Islet of Langerhans (tissue), 1 donor: ENCODE measurements at regions not wholly inside any gene's neighbourhood (a gene's known extent, or its start where the extent isn't known, plus 50 kb on each side); places are given as distances from the start of the nearest gene placed in this dataset.

ENCODE experiments used
- FAIRE-seq: peaks from one replicate; lab custom pipeline; 2011; peaks lifted over from hg19 to GRCh38; lab: Jason Lieb, UNC

DNA sequence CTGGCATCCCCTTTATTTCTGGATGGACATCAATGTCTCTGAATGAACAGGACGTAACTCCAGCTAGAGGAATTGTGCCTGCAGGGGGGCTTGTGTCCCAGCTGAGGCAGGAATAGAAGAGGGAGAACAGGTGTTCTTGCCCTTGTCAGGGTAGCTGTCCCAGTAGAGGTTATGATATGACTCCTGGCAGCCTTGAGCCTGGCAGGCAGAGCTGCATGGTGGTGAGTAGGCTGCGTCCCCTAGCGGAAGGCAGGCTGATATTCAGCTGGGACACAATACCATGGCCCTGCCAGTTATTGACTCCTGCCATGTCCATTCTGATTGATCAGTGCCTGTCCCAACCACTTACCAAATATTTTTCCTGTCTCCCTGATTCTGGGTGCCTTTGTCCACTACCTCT lies 197.2 kb downstream of the RAP2A start:
- FAIRE-seq, result no peak

DNA sequence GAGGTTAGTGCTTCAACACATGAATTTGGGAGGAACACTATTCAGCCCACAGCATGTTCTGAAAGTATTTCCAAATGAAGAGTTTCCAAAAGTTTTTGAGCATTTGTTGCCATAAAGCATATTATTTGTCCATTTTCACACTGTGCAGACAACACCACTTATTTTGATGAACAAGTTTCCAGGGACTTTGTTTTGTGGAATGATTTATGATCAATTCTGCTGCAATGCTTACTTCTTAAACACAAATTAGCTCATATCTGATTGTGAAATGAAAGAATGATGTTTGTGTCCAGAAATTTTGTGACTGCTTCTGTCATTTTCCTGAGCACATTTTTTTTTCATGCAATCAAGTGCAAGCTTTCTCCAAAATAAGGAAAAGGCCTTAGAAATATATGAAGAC lies 205.3 kb downstream of the RAP2A start:
- no peak for FAIRE-seq

DNA sequence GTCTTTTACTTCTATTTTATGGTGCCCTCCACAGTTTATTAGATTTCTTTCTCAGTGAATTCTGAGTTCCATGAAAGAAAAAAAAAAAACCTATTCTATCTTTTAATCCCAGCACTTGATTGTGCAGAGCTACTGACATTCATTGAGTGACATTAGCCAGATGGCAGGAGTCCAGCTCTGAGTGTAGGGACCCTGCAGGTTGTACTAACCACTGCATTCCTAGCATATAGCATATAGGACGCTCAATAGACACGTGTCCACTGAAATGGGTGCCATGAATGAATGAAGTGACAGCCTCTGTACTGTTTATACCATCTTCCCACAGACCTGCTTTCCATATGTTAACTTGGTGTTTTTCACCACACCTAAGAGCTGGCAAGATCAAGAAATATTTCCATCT lies 206.3 kb downstream of the RAP2A start:
- no peak for FAIRE-seq

DNA sequence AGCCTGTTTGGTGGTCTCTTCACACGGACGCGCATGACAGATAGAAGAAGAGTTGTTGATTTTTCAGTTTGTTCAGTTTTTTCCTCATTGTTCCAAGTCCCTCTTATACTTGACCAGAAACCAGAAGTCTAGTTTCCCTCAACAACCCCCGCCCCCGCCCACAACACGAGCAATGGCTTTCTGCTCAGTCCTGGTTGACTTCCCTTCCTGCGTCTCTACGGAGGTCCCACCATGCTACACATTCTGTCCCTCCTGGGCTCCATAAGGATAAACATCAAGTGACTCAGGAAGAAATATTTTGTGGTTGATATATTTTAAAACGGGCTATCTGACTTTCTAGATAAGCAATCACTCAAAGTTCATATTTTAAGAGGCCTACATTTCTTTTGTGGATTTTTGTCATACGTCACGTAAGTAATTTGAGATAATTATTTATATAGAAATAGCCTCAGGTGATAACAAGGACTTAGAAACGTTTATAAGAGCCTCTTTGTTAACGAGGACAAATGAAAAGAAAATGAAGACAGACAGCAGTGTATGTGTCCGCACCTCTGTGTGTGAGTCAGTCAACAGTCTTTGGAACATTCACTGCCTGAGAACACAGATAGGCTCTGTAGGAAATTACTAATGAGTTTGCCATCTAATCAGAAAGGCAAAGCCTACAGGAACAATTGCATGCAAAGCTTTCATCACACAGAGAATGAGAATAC lies 214.4 kb downstream of the RAP2A start:
- FAIRE-seq, result no peak

DNA sequence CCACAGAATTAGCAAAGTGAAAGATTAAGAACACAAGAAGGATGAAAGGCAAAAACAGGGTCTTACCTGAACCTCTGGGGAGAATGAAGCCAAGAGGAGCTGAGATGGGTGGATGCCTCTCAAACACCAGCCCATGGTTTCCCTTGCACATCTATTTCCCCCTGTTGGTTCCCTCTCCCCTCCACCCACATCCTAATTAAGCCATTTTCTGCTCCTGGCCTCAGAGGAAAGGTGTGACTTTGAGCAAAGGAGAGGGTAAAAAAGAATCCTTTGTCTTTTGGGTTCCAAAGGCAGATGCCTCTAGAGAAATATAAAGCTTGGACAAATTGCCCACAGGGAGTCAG lies 214.9 kb downstream of the RAP2A start:
- FAIRE-seq, result no peak

DNA sequence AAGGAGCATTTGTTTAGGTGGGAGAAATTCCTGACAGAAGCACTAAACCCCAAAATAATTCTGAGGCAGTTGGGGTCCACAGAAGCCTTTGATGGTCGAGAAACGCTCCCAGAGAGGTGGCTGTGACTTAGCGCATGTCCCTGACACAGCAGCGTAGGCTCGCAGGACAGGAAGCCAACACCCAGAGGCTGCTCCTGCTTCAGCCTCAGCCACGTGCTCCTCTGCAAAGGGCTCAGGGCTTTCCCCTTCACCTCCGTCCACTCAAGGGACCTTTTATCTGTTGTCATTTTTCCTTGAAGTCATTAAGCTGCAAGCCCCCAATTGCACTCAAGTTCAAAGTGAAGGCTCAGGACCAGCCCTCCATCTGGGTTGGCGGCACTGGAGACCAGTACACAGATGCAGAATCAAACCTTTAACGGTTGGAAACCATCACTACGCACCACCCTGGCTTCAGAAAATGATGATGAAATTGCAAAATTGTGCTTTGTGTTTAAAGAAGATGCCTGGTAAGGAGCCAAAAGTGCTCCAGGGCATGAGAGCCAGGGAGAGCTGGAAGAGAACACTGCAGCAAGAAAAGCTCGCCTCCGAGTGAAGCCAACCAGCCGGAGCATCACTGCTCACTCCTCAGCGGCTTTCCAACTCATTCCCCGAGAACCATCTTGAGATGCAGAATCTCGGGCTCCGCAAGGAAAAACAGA lies 219.6 kb downstream of the RAP2A start:
- FAIRE-seq, result no peak

DNA sequence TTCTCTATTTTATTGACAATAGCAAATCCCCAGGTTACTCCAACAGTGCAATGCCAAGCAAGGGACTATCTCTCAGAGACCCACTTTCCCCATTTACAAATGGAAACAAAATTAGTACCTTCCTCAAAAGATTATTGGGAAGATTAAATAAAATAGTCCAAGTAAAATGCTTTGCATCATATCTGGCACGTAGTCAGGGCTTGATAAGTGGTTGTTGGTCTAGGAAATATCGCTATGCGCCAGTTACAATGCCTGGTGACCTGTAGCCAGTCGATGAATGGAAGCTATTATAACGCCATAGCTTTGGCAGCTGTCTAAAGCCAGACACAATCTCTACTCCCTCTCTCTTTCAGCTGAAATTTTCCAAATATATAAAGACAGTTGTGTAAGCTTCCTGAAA lies 220.3 kb downstream of the RAP2A start:
- FAIRE-seq, result no peak

DNA sequence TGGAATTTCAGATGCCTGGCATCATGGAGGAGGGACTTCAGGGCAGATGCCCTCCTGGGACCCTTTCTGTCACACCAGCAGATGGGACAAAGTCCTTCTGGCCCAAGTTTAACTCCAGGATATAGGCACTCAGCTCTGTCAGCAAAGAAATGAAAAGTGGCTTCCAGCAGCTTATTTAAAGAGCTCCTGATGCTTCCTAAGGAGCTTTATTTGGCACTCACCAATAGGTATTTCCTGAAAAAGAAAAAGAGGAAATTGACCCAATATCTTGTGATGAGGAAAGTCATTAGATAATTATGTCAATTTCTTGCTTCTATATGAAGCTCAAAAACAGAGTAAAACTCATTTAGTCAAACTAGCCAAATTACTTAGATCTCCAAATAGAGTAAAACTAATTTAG lies 224.6 kb downstream of the RAP2A start:
- FAIRE-seq, result no peak

DNA sequence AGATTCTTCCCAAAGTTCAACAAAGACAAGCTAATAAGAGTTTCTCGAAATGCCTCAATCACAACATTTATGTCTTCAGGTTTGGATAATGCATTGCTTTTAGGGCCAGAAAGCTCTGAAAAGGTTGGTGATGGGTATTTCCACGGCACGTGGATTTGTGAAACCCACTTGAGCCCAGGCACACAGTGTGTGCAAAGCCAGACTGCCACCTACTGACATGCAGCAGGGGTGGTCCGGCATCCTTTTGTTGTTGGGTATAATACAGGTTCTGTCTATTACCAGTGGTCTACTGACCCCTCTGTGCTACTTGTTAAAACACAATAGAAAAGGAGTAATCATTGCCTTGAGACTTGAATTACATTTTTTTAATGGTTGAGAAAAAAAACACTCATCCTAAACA lies 225.6 kb downstream of the RAP2A start:
- no peak for FAIRE-seq

DNA sequence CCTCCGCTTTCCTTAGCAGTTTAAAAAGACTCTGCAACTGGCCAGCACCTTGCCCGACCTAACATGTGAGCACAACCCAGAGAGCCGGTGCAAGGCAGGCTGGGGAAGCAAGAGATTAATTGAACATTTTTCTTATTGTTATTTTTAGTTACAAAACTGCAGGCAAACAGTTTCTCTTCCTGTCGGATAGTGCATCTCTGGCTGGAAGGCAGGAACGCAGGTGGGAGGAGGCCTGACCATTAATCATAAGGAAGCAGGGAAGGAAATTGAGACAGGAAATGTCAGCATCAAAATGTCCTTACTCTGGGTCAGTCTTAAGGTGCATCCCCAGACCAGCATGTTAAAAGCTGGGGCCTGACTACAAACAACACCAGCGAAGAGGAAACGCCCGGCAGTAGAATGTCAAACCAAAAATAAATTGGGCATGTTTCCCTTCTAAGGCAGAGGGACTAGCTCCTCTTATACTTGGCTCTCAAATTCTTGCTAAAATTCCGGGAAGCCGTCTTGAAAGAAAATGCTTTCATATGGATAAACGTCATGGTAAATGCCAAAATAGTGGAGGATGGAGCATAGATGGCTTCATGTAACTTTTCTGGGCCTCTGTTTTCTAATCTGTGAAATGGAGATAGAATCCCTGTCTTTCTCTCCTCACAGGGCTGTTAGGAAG lies 226.8 kb downstream of the RAP2A start:
- FAIRE-seq, result no peak

DNA sequence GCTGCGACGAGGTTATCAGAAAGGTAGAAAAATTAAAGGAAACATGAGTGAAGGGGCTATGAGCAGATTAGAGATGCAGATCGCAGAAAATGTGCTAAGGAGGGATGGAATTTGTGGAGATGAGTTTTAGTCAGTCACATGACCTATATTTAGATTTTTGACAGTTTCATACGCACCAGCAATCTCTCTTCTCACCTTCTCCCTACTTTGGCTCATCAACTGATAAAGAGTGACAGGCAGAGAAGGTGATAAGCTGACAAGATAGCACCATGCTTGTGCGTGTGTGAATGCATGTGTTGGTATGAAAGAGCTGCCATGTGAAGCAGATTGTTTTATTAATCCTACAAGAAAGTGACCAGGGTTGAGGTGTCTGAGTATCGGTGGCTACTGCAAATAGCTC lies 252.6 kb downstream of the RAP2A start:
- no peak for FAIRE-seq

DNA sequence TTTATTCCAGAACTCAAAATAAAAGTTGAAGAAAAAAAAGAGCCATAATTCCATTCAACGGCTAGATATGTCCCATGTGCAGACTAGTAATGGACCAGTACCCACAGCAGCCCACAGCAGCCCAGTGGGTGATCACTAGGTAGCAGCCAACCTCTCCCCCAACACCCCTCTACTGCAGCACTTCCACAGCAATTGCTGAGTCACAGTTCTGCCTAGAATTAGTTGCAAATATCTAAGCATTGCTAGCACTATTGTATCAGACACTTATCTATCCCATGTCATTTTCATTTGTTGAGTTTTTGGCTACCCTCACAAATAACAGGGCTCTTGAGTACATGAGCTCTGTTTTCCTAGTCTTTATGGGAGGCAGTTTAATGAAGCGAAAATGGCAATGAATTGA lies 258.7 kb downstream of the RAP2A start:
- FAIRE-seq, result no peak

DNA sequence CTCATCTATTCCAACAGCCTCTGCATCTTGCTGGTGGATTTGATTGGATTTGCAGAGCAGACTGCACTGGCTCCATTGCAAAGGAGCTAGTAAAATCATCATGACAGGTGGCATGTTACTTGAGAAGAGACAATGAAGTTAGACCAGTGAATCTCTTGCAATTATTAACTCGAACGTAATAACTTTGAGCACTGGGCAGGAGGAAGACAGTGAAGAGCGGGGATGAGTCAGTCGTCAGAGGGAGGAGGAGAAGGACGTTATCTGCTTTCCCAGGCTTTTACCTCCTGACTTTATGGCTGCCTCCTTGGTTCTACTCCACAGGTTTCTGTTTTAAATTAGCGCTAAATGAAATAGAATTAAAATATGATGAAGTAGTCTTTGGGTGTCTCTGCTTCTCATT lies 257.8 kb upstream of the IPO5 start:
- FAIRE-seq, result no peak

DNA sequence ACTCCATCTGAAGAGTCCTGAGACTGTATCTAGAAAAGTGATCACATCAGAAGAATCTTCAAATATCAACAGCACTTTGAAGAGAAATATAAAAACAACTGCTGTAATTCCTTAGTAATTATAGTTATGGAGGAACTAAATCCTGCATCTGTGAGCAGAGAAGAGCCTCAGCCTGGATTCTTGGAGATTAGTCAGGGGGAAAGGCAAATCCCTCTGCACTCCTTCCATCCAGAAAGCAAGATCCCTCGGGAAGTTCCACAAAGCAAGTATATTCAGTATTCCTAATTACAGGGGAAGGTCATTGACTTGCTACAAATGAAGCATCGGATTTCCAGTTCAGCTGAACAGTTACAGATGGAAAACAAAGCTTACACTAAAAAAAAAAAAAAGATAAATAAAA lies 256.6 kb upstream of the IPO5 start:
- FAIRE-seq, result no peak

DNA sequence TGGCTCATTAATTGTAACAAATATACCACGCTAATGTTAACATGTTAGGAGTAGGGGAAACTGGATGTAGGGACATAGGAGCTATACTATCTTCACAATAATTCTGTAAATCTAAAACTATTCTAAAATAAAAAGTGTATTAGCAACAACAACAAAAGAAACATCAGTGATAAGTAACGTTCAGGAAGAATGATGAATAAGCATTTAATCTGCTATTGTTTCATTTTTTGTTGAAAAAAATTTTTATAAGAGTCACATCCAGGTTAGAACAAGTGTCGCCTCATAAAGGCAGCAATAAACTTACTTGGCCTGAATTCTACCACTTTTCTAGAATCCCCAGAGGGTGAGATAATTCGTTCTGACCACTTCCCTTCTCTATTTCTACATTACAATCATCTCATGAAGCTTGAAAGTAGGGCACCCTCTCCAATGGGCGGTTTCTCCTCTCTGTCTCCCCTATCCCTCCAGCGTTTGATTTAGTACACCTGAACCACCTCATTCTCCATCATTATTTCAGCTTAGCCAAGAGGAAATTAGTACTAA lies 253.1 kb upstream of the IPO5 start:
- FAIRE-seq, result no peak

DNA sequence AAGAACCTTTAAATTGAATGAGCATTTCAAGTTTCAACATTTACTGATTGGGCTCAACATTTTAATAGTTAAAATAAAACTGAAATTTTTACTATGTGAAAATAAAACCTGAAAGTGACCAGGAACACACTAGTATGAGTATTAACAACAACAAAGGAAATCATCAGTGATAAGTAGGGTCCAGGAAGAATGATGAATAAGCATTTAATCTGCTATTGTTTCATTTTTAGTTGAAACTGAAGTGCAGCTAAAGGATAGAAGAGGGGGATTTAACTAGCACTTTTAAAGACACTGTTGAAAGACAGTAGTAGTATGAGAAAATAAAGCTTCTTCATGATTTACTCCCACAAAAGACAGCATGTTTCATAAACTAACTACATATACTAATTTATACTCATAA lies 250.9 kb upstream of the IPO5 start:
- FAIRE-seq, result no peak

DNA sequence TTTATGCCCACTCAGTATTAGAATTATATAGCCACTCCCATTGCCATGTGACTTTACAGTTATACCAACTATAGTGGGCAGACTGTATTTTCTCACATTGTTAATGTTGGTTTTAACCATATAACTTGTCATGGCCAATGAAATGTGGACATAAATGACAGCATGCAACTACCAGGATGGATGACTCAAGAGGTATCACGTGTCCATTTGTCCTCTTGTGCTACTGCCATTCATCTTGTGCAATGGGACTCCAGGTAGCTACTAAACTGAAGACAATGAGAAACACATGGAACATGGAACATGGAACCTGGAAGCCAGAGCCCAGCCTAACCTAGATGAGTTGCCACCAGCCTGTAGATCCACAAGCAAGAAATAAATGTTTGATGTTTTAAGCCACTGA lies 242.7 kb upstream of the IPO5 start:
- no peak for FAIRE-seq

DNA sequence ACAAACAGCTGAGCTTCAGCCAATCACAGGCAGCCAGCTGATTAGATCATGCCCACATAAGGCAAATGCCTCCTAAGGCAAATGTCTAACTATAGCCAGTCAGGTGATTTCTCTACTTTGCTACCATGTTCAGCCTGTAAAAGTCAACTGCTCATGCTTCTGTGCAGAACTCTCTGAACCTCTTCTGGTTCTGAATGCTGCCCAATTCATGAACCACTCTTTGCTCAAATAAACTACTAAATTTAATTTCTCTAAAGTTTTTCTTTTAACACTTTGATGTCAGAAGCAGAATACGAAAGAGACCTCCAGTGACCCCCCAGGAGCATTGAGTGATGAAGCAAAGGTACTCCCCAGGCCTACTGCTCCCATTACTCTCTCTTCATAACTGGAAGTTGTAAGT lies 240.7 kb upstream of the IPO5 start:
- no peak for FAIRE-seq

DNA sequence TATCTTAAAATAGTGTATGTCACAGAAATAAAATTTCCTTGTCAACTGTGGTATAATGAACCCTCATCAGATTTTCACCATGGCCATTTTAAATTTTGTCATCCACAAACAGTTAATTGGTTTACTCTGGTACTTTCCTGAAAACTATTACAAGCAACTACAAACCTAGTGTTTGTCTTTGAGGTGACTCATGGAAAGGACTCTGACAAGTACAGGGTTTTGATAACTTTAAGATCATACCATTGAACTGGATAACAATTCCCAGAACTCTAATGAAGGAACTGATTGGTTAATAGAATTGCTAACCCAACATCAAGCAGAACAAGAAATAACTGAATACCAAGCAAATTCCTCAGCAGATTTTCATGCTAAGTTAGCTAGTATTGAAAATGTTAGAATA lies 237.7 kb upstream of the IPO5 start:
- no peak for FAIRE-seq

DNA sequence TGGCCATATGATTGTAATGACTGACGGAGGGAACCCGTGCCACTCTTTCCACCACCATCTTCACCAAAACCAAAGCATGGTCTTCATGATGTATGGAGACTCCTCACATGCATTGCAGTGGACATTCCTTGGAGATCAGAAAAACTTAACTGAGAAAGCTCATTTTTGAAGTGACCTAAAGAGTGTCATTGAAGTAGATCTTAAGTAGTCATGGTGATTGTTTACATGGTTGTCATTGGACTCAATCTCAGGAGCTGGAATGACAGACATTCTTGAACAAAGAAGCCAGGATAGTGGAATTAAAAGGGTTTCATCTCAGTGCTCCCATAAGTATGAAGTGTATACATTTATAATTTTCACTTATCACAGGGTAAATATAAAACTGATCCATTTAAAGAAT lies 236.7 kb upstream of the IPO5 start:
- FAIRE-seq, result no peak

DNA sequence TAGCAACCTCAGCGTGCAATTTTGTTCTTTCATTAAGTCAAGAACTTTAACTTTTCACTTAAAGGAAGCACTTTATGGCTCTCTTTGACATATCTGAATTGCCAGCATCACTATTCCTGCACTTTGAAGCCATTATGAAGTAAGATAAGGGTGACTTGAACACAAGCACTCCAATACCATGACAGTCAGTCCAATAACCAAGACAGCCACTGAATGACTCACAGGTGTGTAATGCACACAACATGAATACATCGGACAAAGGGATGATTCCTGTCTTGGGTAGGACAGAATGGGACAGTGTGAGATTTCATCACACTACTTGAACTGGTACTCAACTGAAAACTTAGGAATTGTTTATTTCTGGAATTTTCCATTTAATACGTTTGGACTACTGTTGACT lies 233.7 kb upstream of the IPO5 start:
- FAIRE-seq, result no peak

DNA sequence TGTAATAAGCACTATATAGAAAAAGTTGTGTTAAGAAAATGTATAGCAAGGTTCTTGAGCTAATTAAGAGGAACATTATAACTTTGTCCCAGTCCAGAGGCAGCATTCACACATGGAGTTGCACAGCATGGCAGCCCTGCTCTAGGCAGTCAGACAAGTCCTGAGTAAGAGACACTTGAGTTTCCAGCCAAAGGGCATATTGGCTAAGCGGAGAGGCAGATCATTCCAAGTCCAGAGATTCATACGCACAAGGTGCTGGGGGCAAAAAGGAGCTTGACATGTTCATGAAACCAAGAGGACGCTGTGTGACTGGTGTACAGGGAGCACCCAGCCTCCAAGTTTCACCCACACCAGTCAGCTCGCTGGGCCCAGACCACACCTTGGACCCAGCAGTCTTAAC lies 232.6 kb upstream of the IPO5 start:
- FAIRE-seq, result no peak

DNA sequence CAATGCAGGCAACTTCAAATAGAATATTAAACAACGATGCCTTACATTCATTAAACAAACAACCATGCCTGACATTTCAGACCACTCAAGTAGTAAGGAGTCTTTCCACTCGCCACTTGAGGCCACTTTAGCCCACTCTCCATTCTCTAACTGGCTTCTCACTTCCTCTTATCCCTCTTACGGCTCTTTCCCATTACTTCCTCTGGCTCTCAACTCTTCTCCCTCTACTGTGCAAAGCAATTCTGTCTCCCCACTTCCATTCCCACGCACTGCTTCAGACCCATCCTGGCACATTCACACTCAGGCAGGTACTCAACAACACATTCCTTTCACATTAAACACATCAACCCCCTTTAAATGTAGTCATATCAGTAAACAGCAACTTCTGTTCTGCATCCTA lies 229.8 kb upstream of the IPO5 start:
- no peak for FAIRE-seq

DNA sequence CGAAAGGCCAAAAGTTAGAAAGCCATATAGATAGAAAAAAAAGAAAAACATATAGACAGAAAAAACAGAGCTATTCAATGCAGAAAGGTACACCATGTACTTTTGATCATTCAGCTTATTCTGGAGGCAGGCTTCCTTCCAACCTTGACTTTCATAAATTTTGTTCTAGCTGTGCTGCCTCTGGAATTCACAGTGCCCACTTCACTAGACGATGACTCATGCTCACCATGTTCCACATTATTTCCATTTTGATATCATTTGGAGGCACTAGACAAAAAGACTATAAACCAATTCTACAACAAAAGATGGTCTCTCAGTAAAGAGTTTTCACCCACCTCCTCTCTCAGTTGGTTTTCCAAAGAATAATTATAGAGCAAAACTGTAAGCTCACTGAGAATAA lies 229.0 kb upstream of the IPO5 start:
- FAIRE-seq, result no peak
